NB4 (cell line): ENCODE measurements at regions not wholly inside any gene's neighbourhood (a gene's known extent, or its start where the extent isn't known, plus 50 kb on each side); places are given as distances from the start of the nearest gene placed in this dataset.

Experiments used
- MAX ChIP-seq: IDR thresholded peaks from 2 replicates; pipeline ENCODE4 v1.6.1; 2011; ENCODE audit warnings: low read depth, low read length
- MYC ChIP-seq: IDR thresholded peaks from 2 replicates; pipeline ENCODE4 v1.6.1; 2011; ENCODE audit warnings: low read depth, low read length
- POLR2A ChIP-seq: IDR thresholded peaks from 2 replicates; pipeline ENCODE4 v1.6.1; 2011; ENCODE audit warnings: mild to moderate bottlenecking; ENCODE audit not compliant: insufficient read length; ENCODE audit errors: extremely low read depth
- TF ChIP-seq, protein P1 (sequence below): IDR thresholded peaks from one replicate; pipeline ENCODE4 v1.5.1; 2012; ENCODE audit warnings: low read depth, low read length

DNA sequence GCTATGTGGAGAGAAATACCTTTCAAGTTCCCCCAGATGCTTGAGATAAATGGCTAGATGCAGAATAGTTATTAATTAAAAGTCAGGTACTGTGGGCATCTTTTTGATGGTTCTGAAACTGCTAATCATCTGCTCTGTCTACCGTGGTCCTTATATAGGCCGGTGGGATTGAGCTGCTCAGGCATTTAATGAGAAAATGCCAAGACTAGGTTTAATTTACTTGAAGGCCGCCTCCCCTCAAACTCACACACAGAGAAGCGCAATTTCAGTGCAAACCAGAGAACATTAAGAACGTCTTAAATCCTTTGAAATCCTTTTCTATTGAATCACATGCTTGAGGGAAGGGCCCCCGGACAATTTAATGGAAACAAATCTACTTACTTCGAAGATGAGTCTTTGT lies 136.4 kb upstream of the CRBN start:
- TF ChIP-seq, protein P1, sequence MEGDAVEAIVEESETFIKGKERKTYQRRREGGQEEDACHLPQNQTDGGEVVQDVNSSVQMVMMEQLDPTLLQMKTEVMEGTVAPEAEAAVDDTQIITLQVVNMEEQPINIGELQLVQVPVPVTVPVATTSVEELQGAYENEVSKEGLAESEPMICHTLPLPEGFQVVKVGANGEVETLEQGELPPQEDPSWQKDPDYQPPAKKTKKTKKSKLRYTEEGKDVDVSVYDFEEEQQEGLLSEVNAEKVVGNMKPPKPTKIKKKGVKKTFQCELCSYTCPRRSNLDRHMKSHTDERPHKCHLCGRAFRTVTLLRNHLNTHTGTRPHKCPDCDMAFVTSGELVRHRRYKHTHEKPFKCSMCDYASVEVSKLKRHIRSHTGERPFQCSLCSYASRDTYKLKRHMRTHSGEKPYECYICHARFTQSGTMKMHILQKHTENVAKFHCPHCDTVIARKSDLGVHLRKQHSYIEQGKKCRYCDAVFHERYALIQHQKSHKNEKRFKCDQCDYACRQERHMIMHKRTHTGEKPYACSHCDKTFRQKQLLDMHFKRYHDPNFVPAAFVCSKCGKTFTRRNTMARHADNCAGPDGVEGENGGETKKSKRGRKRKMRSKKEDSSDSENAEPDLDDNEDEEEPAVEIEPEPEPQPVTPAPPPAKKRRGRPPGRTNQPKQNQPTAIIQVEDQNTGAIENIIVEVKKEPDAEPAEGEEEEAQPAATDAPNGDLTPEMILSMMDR = no peak
- no peak for TF ChIP-seq MYC
- no peak for TF ChIP-seq POLR2A
- no peak for TF ChIP-seq MAX
